ENCODE measurements at regions not wholly inside any gene's neighbourhood (a gene's known extent, or its start where the extent isn't known, plus 50 kb on each side); places are given as distances from the start of the nearest gene placed in this dataset.
"Not testable (repeated sequence)": the region's sequence is repeated elsewhere in the genome, so short reads cannot be mapped to it uniquely, and the experiment has no call there.

GRCh38 chr2:194411221-194411620 lies 1245.8 kb upstream of the SLC39A10 start:
- TF ChIP-seq, protein P1, sequence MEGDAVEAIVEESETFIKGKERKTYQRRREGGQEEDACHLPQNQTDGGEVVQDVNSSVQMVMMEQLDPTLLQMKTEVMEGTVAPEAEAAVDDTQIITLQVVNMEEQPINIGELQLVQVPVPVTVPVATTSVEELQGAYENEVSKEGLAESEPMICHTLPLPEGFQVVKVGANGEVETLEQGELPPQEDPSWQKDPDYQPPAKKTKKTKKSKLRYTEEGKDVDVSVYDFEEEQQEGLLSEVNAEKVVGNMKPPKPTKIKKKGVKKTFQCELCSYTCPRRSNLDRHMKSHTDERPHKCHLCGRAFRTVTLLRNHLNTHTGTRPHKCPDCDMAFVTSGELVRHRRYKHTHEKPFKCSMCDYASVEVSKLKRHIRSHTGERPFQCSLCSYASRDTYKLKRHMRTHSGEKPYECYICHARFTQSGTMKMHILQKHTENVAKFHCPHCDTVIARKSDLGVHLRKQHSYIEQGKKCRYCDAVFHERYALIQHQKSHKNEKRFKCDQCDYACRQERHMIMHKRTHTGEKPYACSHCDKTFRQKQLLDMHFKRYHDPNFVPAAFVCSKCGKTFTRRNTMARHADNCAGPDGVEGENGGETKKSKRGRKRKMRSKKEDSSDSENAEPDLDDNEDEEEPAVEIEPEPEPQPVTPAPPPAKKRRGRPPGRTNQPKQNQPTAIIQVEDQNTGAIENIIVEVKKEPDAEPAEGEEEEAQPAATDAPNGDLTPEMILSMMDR (IDR thresholded peaks at IDR 0.05; ENCODE audit: extremely low read depth, missing control alignments): no peak
- DNase-seq (ENCODE audit: low spot score): no peak

- TF ChIP-seq, protein P1 (IDR thresholded peaks at IDR 0.05; ENCODE audit: extremely low read depth, missing control alignments): no peak
- DNase-seq (ENCODE audit: low spot score): no peak
Measured at GRCh38 chr2:194395818-194396217, 1261.2 kb upstream of the SLC39A10 start.

DNA sequence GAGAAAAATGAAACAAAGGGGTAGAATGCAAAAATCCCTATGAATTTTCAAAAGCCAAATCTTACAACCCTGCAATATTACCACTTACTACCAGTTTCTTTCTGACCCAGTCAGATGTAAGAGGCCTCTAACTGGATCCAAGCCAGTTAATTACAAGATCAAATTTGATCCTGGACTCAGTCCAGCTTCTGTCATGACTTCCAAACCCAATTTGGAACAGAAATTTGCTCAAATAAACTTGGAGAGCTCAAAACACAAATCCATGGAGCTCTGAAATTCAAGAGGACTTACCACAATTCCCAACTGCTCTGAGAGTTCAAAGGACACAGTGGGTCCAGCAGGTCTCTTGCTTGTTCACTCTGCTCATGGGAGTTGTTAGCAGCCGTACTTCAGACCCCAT lies 1271.7 kb upstream of the SLC39A10 start:
- no peak for DNase-seq (ENCODE audit: low spot score)
- TF ChIP-seq, protein P1 (IDR thresholded peaks at IDR 0.05; ENCODE audit: extremely low read depth, missing control alignments): no peak

GRCh38 chr2:194383401-194383800 lies 1273.6 kb upstream of the SLC39A10 start:
- DNase-seq (ENCODE audit: low spot score): no peak
- TF ChIP-seq, protein P1 (IDR thresholded peaks at IDR 0.05; ENCODE audit: extremely low read depth, missing control alignments): no peak

DNA sequence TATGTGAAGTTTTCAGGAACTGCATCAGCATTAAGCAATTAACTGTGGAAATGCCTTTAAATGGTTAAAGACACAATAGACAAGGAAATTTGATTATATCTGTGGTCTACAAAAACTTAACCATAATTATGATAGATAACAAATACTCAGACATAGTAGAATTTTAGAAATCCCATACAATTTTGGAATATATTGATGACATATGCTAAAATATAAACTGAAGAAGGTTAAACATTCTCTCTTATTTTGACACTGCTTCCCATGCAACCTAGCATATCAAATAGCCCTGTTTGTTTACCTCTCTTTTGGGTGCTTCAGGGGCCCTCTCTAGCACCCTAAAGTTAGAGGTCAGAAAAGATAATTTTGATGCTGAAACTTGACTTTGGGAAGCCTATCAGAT lies 1274.8 kb upstream of the SLC39A10 start:
- TF ChIP-seq, protein P1 (IDR thresholded peaks at IDR 0.05; ENCODE audit: extremely low read depth, missing control alignments): no peak
- no peak for DNase-seq (ENCODE audit: low spot score)

DNA sequence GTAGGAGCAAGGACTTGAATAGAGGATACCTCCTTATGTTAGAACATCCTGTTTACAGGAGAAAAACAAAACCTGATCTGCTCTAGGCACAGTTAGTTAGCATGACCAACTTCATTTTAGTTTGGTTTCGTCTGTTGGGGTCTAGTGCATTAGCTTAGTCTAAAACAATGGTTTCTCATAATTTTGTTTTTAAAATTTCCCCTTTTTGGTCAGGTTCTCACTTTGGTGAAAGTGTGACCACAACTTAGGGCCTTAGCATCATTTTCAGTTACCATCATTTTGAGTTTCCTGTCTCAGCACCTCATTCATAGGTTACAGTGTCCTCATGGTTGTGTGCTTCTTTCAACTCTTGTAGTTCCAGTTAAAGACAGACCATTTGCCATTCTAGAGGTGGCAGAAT lies 1277.0 kb upstream of the SLC39A10 start:
- TF ChIP-seq, protein P1 (IDR thresholded peaks at IDR 0.05; ENCODE audit: extremely low read depth, missing control alignments): no peak
- no peak for DNase-seq (ENCODE audit: low spot score)

GRCh38 chr2:194367390-194367789 lies 1289.6 kb upstream of the SLC39A10 start:
- not testable (repeated sequence) for DNase-seq (ENCODE audit: low spot score)

GRCh38 chr2:194363878-194364277 lies 1293.1 kb upstream of the SLC39A10 start:
- no peak for DNase-seq (ENCODE audit: low spot score)
- TF ChIP-seq, protein P1 (IDR thresholded peaks at IDR 0.05; ENCODE audit: extremely low read depth, missing control alignments): no peak

All from GM20000 (cell line).